OCI-LY7 (cell line): ENCODE measurements at regions not wholly inside any gene's neighbourhood (a gene's known extent, or its start where the extent isn't known, plus 50 kb on each side); places are given as distances from the start of the nearest gene placed in this dataset.

ENCODE experiments used
- BruUV-seq: library from RNA; stranded (reverse); fragments of 400-500 nt; replicated peaks from 2 replicates; lab custom pipeline; 2021; lab: Mats Ljungman, UMichigan
- CTCF ChIA-PET: fragments of 300-600 bp; sonication (Branson Sonifier 250); formaldehyde crosslinking; loops from one replicate; lab custom pipeline; 2022; ENCODE audit warnings: antibody characterized with exemption; ENCODE audit not compliant: unreplicated experiment; lab: Charles Lee
- POLR2A ChIA-PET: fragments of 300-600 bp; sonication (Branson Sonifier 250); formaldehyde crosslinking; loops from one replicate; lab custom pipeline; 2022; ENCODE audit warnings: antibody characterized with exemption; lab: Charles Lee
- DNase-seq: peaks from one replicate; pipeline ENCODE4 v3.0.0-alpha.2; 2015; ENCODE audit warnings: low spot score
- H2AFZ ChIP-seq: fragments of 200-600 bp; sonication (generic), shearing (Covaris generic); 2 replicates; pipeline ENCODE4 v1.6.1; 2014; ENCODE audit warnings: mild to moderate bottlenecking, antibody characterized with exemption, low read length, moderate library complexity
- H3K27ac ChIP-seq: fragments of 200-600 bp; sonication (generic); 2 replicates; pipeline ENCODE4 v1.5.1; 2014; ENCODE audit warnings: mixed run types, low read depth, mild to moderate bottlenecking, moderate library complexity, low read length, inconsistent platforms; ENCODE audit not compliant: poor library complexity, severe bottlenecking
- H3K36me3 ChIP-seq: fragments of 200-600 bp; sonication (generic); 2 replicates; pipeline ENCODE4 v1.6.1; 2014; ENCODE audit warnings: mild to moderate bottlenecking, antibody characterized with exemption, low read length, moderate library complexity, mixed read lengths; ENCODE audit not compliant: insufficient read depth
- H3K4me1 ChIP-seq: fragments of 200-600 bp; sonication (generic); 2 replicates; pipeline ENCODE4 v1.5.1; 2014; ENCODE audit warnings: mild to moderate bottlenecking, low read length; ENCODE audit not compliant: insufficient read depth, poor library complexity, severe bottlenecking
- H3K4me2 ChIP-seq: fragments of 200-600 bp; sonication (generic); 2 replicates; pipeline ENCODE4 v1.6.1; 2014; ENCODE audit warnings: mild to moderate bottlenecking, low read length
- H3K4me3 ChIP-seq: fragments of 200-600 bp; sonication (generic); 2 replicates; pipeline ENCODE4 v1.5.1; 2014; ENCODE audit warnings: mild to moderate bottlenecking, low read depth, low read length; ENCODE audit not compliant: poor library complexity, severe bottlenecking
- H3K79me2 ChIP-seq: fragments of 200-600 bp; sonication (generic); 2 replicates; pipeline ENCODE4 v1.6.1; 2016; ENCODE audit warnings: low read depth, mild to moderate bottlenecking, low read length, moderate library complexity, mixed read lengths; ENCODE audit not compliant: insufficient read depth
- H3K9me2 ChIP-seq: fragments of 200-600 bp; sonication (generic); 2 replicates; pipeline ENCODE4 v1.6.1; 2016; ENCODE audit warnings: mild to moderate bottlenecking, low read length, mixed read lengths; ENCODE audit not compliant: insufficient read depth
- H3K9me3 ChIP-seq: fragments of 200-600 bp; sonication (generic); 2 replicates; pipeline ENCODE4 v1.6.1; 2014; ENCODE audit warnings: mild to moderate bottlenecking, mixed run types, low read length, mixed read lengths
- H4K20me1 ChIP-seq: fragments of 200-600 bp; sonication (generic); 2 replicates; pipeline ENCODE4 v1.6.1; 2014; ENCODE audit warnings: mild to moderate bottlenecking, antibody characterized with exemption, low read length, moderate library complexity, mixed read lengths; ENCODE audit not compliant: insufficient read depth
- EZH2phosphoT487 ChIP-seq: fragments of 200-600 bp; sonication (generic); IDR thresholded peaks from 2 replicates; pipeline ENCODE4 v1.6.1; 2018; ENCODE audit warnings: low read depth, borderline replicate concordance, mild to moderate bottlenecking, mixed run types, antibody characterized with exemption, low read length, moderate library complexity, mixed read lengths
- intact Hi-C: fragments of 100-400 bp; cut with micrococcal nuclease; formaldehyde crosslinking; loops from one replicate; pipeline ENCODE4 v1.10.0; 2022; ENCODE audit not compliant: unreplicated experiment
- TF ChIP-seq, protein P1 (sequence below): fragments of 200-600 bp; sonication (generic); conservative IDR thresholded peaks from 2 replicates; pipeline ENCODE4 v1.5.1; 2014; ENCODE audit warnings: mild to moderate bottlenecking, antibody characterized with exemption, low read length, moderate library complexity, mixed read lengths

- intact Hi-C loops, result no loop called here
- H3K9me3 ChIP-seq, result no peaks in the 10 kb centered on the region
- no peaks in the 10 kb centered on the region for H3K9me2 ChIP-seq
- no TSS peak for BruUV-seq
- H3K27ac ChIP-seq, result no peak overlapping the region
- H3K4me3 ChIP-seq, result no peak overlapping the region
- TF ChIP-seq, protein P1, sequence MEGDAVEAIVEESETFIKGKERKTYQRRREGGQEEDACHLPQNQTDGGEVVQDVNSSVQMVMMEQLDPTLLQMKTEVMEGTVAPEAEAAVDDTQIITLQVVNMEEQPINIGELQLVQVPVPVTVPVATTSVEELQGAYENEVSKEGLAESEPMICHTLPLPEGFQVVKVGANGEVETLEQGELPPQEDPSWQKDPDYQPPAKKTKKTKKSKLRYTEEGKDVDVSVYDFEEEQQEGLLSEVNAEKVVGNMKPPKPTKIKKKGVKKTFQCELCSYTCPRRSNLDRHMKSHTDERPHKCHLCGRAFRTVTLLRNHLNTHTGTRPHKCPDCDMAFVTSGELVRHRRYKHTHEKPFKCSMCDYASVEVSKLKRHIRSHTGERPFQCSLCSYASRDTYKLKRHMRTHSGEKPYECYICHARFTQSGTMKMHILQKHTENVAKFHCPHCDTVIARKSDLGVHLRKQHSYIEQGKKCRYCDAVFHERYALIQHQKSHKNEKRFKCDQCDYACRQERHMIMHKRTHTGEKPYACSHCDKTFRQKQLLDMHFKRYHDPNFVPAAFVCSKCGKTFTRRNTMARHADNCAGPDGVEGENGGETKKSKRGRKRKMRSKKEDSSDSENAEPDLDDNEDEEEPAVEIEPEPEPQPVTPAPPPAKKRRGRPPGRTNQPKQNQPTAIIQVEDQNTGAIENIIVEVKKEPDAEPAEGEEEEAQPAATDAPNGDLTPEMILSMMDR, result no peak
- TF ChIP-seq EZH2phosphoT487, result no peak
- POLR2A ChIA-PET, result no interaction called here
- no peaks in the 10 kb centered on the region; the same call in 1 of the 2 replicates for H3K36me3 ChIP-seq
- H2AFZ ChIP-seq, result peak overlapping the region; percentile 45; the same call in 1 of the 2 replicates
- H3K79me2 ChIP-seq, result no peaks in the 10 kb centered on the region
- no peak overlapping the region for H3K4me2 ChIP-seq
- H4K20me1 ChIP-seq, result no peaks in the 10 kb centered on the region
- peaks cover 8% of the 10 kb centered on the region for H3K4me1 ChIP-seq
- no peak for DNase-seq
- CTCF ChIA-PET, result no interaction called here
These were observed 91.1 kb upstream of the SMAD1 start for GRCh38 chr4:145390571-145390970.

DNA sequence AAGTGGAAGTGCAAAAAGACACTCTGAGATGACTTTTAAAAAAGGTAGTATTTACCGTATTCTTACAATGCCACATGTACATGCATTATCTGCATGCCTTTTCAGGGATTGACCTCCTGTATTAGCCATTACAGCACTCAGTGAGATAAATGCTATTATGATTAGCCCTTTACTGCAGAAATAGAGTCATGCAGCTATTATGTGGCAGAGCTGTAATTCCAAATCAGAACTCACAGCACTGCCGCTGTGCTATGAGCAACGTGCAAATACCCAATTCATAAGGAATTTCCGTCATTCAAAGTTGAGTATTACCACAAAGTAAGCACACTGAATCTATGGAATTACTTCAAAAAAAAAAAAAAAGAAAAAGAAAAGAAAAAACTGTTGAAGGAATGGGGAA lies 92.1 kb upstream of the SMAD1 start:
- TF ChIP-seq, protein P1, result no peak
- no peak for TF ChIP-seq EZH2phosphoT487
- H3K4me1 ChIP-seq, result peaks cover 8% of the 10 kb centered on the region
- intact Hi-C loops, result no loop called here
- no peak overlapping the region for H3K4me2 ChIP-seq
- H3K79me2 ChIP-seq, result no peaks in the 10 kb centered on the region
- no peaks in the 10 kb centered on the region for H4K20me1 ChIP-seq
- ChIA-PET CTCF (no interaction called here), POLR2A (no interaction called here)
- H3K4me3 ChIP-seq, result no peak overlapping the region
- H3K9me3 ChIP-seq, result peaks cover 7% of the 10 kb centered on the region; the same call in 1 of the 2 replicates
- DNase-seq, result no peak
- no peaks in the 10 kb centered on the region for H3K9me2 ChIP-seq
- no TSS peak for BruUV-seq
- no peaks in the 10 kb centered on the region; the same call in 1 of the 2 replicates for H3K36me3 ChIP-seq
- H2AFZ ChIP-seq, result no peak overlapping the region
- H3K27ac ChIP-seq, result no peak overlapping the region

- Histone ChIP-seq H2AFZ (peak overlapping the region; percentile 84), H3K9me2 (no peaks in the 10 kb centered on the region), H3K9me3 (peaks cover 9% of the 10 kb centered on the region; the same call in 1 of the 2 replicates), H3K79me2 (no peaks in the 10 kb centered on the region), H3K27ac (no peak overlapping the region), H3K4me2 (peak overlapping the region; percentile 18; the same call in 1 of the 2 replicates), H3K4me1 (peaks cover 8% of the 10 kb centered on the region), H3K36me3 (no peaks in the 10 kb centered on the region; the same call in 1 of the 2 replicates), H3K4me3 (no peak overlapping the region), H4K20me1 (no peaks in the 10 kb centered on the region)
- intact Hi-C loops, result no loop called here
- no peak for TF ChIP-seq EZH2phosphoT487
- TF ChIP-seq, protein P1, result no peak
- DNase-seq, result peak; percentile 11
- ChIA-PET CTCF (interaction anchor here (0.7 kb wide), 1 partner anchor 101 kb away, joined by 4 read pairs; no protein-coding TSS in a partner anchor), POLR2A (no interaction called here)
- BruUV-seq, result no TSS peak
These were observed 93.6 kb upstream of the SMAD1 start for GRCh38 chr4:145388043-145388442.
